Upper lobe of left lung (tissue), 4 donors: ENCODE measurements at regions not wholly inside any gene's neighbourhood (a gene's known extent, or its start where the extent isn't known, plus 50 kb on each side); places are given as distances from the start of the nearest gene placed in this dataset.

ENCODE experiments used
- POLR2A ChIP-seq, 4 donors: fragments of 450-650 bp; IDR thresholded peaks; one replicate each; pipeline ENCODE4 v1.5.1; 2016 to 2017; ENCODE audit warnings: antibody characterized with exemption in 4 of 4, mild to moderate bottlenecking in 2 of 4
- TF ChIP-seq, protein P1 (sequence below), 6 experiments: fragments of 450-650 bp in 4 of 6; fragments of 200-600 bp in 2 of 6; sonication (generic) in 2 of 6; IDR thresholded peaks; one replicate each; pipeline ENCODE4 v1.5.1; 2016 to 2019; ENCODE audit warnings: antibody characterized with exemption in 6 of 6

DNA sequence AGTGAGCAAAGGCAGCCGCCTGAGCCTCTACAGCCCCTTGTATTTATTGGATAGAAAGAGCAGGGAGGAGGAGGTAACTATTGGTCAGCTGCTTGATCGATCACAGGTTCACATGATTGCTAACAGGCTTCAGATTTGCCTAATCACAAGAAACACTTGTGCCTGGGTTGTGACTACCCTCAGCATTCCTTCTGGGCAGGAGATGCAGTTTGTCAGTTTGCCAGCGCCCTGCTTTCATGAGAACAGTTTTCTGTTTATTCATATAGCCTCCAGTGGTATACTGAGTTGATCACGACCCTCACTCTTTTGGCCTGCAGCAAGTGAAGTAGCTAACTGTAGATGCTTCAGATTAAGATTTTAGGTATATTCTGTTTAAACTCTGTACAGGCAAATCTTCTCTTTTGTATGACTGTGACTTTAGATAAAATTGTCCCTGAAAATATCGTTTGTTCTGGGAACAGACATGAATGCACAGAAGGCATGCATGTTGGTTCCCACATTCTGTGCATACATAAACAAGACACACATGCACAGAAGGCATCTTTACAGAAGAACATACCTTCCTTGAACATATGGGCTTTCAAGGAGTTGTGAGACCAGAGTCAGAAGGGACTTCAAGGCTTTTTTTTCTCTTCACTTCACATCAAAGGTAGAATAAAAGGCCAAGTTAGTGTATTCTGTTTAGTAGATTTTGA, 422.4 kb upstream of the STEAP1 start:
- TF ChIP-seq, protein P1, sequence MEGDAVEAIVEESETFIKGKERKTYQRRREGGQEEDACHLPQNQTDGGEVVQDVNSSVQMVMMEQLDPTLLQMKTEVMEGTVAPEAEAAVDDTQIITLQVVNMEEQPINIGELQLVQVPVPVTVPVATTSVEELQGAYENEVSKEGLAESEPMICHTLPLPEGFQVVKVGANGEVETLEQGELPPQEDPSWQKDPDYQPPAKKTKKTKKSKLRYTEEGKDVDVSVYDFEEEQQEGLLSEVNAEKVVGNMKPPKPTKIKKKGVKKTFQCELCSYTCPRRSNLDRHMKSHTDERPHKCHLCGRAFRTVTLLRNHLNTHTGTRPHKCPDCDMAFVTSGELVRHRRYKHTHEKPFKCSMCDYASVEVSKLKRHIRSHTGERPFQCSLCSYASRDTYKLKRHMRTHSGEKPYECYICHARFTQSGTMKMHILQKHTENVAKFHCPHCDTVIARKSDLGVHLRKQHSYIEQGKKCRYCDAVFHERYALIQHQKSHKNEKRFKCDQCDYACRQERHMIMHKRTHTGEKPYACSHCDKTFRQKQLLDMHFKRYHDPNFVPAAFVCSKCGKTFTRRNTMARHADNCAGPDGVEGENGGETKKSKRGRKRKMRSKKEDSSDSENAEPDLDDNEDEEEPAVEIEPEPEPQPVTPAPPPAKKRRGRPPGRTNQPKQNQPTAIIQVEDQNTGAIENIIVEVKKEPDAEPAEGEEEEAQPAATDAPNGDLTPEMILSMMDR (IDR thresholded peaks at IDR 0.05), result no peak
- TF ChIP-seq POLR2A (IDR thresholded peaks at IDR 0.05), result no peak
